ENCODE measurements at regions not wholly inside any gene's neighbourhood (a gene's known extent, or its start where the extent isn't known, plus 50 kb on each side); places are given as distances from the start of the nearest gene placed in this dataset.

DNA sequence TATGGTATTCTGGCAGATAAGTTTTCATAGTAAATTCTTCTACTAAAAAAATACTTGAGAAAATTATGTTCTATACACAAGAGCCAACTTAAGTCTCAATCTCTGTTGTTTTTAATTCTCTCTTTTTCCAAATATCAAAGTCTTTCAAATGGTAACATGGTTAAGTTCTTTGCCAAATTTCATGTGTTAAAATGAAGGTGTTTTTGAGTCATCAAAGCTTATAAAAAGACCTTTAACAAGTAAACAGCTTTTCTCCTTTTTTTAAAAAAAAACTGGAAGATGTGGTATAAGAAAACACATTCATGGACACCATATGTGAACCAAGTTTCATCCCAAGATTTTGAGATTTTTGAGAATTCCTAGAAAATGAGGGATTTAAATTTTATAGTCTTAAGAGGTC is 111.3 kb downstream of the FOXG1 start:
- no peak for ATAC-seq
- Histone ChIP-seq H3K9me1 (ENCODE audit: control insufficient read depth, insufficient read depth, low read length) (no peaks in the 10 kb centered on the region), H3K27me3 (ENCODE audit: control insufficient read depth in 2 of 2, insufficient read depth in 2 of 2, low read length in 2 of 2) (no peaks in the 10 kb centered on the region), H3K4me3 (no peak overlapping the region), H3K4me2 (ENCODE audit: insufficient read depth, low read length) (no peak overlapping the region), H3K9me3 (replicated peaks; ENCODE audit: control insufficient read depth, insufficient read depth, low read depth, low read length) (no peaks in the 10 kb centered on the region), H2AFZ (ENCODE audit: low read depth, low read length) (no peak overlapping the region), H3K9ac (ENCODE audit: insufficient read depth in 1 of 2, low read depth in 2 of 2, low read length in 2 of 2) (no peak overlapping the region), H4K20me1 (replicated peaks; ENCODE audit: control insufficient read depth, insufficient read depth, low read length) (no peaks in the 10 kb centered on the region), H3K36me3 (ENCODE audit: control insufficient read depth, insufficient read depth, low read length) (no peaks in the 10 kb centered on the region), H3K27ac (ENCODE audit: extremely low read depth, low read depth, low read length) (no peak overlapping the region), H3K79me2 (ENCODE audit: control insufficient read depth, insufficient read depth, low read length) (no peaks in the 10 kb centered on the region), H3K4me1 (replicated peaks in 1 of 2; ENCODE audit: control insufficient read depth in 2 of 2, insufficient read depth in 2 of 2, low read length in 2 of 2) (no peaks in the 10 kb centered on the region; a peak in 1 of 5 replicates)
- ChIA-PET CTCF (ENCODE audit: low intra/inter-chr PET ratio) (no interaction called here), POLR2A (no interaction called here)
- no peak for DNase-seq (ENCODE audit: extremely low read depth in 1 of 4, low spot score in 3 of 4)
- in situ Hi-C loops (cut with MboI) (no loop called here), intact Hi-C loops (cut with micrococcal nuclease) (no loop called here)
- BruUV-seq (replicated peaks) = no TSS peak
- FAIRE-seq = no peak
- TF ChIP-seq STAT5B (CRISPR knock-in tag; IDR thresholded peaks at IDR 0.05) = no peak
- no peak for TF ChIP-seq SMAD3 (CRISPR knock-in tag; conservative IDR thresholded peaks at IDR 0.05)
- TF ChIP-seq, protein P1, sequence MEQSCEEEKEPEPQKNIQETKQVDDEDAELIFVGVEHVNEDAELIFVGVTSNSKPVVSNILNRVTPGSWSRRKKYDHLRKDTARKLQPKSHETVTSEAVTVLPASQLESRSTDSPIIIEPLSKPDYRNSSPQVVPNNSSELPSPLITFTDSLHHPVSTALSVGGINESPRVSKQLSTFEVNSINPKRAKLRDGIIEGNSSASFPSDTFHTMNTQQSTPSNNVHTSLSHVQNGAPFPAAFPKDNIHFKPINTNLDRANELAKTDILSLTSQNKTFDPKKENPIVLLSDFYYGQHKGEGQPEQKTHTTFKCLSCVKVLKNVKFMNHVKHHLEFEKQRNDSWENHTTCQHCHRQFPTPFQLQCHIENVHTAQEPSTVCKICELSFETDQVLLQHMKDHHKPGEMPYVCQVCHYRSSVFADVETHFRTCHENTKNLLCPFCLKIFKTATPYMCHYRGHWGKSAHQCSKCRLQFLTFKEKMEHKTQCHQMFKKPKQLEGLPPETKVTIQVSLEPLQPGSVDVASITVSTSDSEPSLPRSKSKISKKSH (CRISPR knock-in tag; IDR thresholded peaks at IDR 0.05) = no peak
- no peak for TF ChIP-seq KAT7 (CRISPR knock-in tag; IDR thresholded peaks at IDR 0.05; ENCODE audit: borderline replicate concordance)
- TF ChIP-seq, protein P2, sequence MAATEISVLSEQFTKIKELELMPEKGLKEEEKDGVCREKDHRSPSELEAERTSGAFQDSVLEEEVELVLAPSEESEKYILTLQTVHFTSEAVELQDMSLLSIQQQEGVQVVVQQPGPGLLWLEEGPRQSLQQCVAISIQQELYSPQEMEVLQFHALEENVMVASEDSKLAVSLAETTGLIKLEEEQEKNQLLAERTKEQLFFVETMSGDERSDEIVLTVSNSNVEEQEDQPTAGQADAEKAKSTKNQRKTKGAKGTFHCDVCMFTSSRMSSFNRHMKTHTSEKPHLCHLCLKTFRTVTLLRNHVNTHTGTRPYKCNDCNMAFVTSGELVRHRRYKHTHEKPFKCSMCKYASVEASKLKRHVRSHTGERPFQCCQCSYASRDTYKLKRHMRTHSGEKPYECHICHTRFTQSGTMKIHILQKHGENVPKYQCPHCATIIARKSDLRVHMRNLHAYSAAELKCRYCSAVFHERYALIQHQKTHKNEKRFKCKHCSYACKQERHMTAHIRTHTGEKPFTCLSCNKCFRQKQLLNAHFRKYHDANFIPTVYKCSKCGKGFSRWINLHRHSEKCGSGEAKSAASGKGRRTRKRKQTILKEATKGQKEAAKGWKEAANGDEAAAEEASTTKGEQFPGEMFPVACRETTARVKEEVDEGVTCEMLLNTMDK (IDR thresholded peaks at IDR 0.05; ENCODE audit: borderline replicate concordance, insufficient read depth, low read depth, low read length, poor library complexity, severe bottlenecking) = no peak
- TF ChIP-seq, protein P3, sequence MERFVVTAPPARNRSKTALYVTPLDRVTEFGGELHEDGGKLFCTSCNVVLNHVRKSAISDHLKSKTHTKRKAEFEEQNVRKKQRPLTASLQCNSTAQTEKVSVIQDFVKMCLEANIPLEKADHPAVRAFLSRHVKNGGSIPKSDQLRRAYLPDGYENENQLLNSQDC (CRISPR knock-in tag; IDR thresholded peaks at IDR 0.05) = no peak
- TF ChIP-seq, protein P4, sequence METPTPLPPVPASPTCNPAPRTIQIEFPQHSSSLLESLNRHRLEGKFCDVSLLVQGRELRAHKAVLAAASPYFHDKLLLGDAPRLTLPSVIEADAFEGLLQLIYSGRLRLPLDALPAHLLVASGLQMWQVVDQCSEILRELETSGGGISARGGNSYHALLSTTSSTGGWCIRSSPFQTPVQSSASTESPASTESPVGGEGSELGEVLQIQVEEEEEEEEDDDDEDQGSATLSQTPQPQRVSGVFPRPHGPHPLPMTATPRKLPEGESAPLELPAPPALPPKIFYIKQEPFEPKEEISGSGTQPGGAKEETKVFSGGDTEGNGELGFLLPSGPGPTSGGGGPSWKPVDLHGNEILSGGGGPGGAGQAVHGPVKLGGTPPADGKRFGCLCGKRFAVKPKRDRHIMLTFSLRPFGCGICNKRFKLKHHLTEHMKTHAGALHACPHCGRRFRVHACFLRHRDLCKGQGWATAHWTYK (CRISPR knock-in tag; IDR thresholded peaks at IDR 0.05) = no peak
- TF ChIP-seq FOXJ2 (tag; IDR thresholded peaks at IDR 0.05) = no peak
- TF ChIP-seq NCOA2 (IDR thresholded peaks at IDR 0.05; ENCODE audit: partially characterized antibody in 2 of 2) = no peak
